HEK293T (cell line): ENCODE measurements at regions not wholly inside any gene's neighbourhood (a gene's known extent, or its start where the extent isn't known, plus 50 kb on each side); places are given as distances from the start of the nearest gene placed in this dataset.

ENCODE experiments used
- CTCF ChIA-PET: fragments of 350-600 bp; formaldehyde crosslinking; extraction: SDS; loops from one replicate; lab custom pipeline; 2021; ENCODE audit warnings: antibody characterized with exemption, inconsistent platforms; lab: Yijun Ruan, JAX
- POLR2A ChIA-PET: fragments of 350-600 bp; formaldehyde crosslinking; extraction: SDS; loops from one replicate; lab custom pipeline; 2020; ENCODE audit warnings: antibody characterized with exemption, inconsistent platforms; lab: Yijun Ruan, JAX
- DNase-seq: peaks from one replicate; pipeline ENCODE4 v3.0.0; 2012; ENCODE audit warnings: mixed read lengths; ENCODE audit errors: extremely low spot score
- ARNT ChIP-seq: fragments of 450-650 bp; IDR thresholded peaks from 2 replicates; pipeline ENCODE4 v1.6.1; 2017; ENCODE audit warnings: mild to moderate bottlenecking
- BHLHE40 ChIP-seq: fragments of 450-650 bp; IDR thresholded peaks from 2 replicates; pipeline ENCODE4 v1.6.1; 2016; ENCODE audit warnings: mild to moderate bottlenecking, moderate library complexity, borderline replicate concordance
- CTBP1 ChIP-seq: fragments of 450-650 bp; IDR thresholded peaks from 2 replicates; pipeline ENCODE4 v1.6.1; 2016; ENCODE audit warnings: borderline replicate concordance
- ELF4 ChIP-seq: fragments of 450-650 bp; IDR thresholded peaks from 2 replicates; pipeline ENCODE4 v1.6.1; 2017; ENCODE audit warnings: antibody characterized with exemption
- FOXA1 ChIP-seq: fragments of 450-650 bp; IDR thresholded peaks from 2 replicates; pipeline ENCODE4 v1.6.1; 2016; ENCODE audit warnings: mild to moderate bottlenecking
- FOXK2 ChIP-seq: fragments of 450-650 bp; IDR thresholded peaks from 2 replicates; pipeline ENCODE4 v1.6.1; 2016; ENCODE audit warnings: mild to moderate bottlenecking
- FOXM1 ChIP-seq: fragments of 450-650 bp; IDR thresholded peaks from 2 replicates; pipeline ENCODE4 v1.6.1; 2017; ENCODE audit warnings: mild to moderate bottlenecking, borderline replicate concordance
- HDGF ChIP-seq: fragments of 450-650 bp; IDR thresholded peaks from 2 replicates; pipeline ENCODE4 v1.6.1; 2017; ENCODE audit warnings: antibody characterized with exemption, borderline replicate concordance
- L3MBTL2 ChIP-seq: fragments of 450-650 bp; conservative IDR thresholded peaks from 2 replicates; pipeline ENCODE4 v1.6.1; 2016; ENCODE audit warnings: mild to moderate bottlenecking
- LEF1 ChIP-seq: fragments of 450-650 bp; IDR thresholded peaks from 2 replicates; pipeline ENCODE4 v1.6.1; 2017; ENCODE audit warnings: mild to moderate bottlenecking, borderline replicate concordance
- NFRKB ChIP-seq: fragments of 450-650 bp; IDR thresholded peaks from 2 replicates; pipeline ENCODE4 v1.6.1; 2016; ENCODE audit warnings: mild to moderate bottlenecking, moderate library complexity
- PKNOX1 ChIP-seq: fragments of 450-650 bp; IDR thresholded peaks from 2 replicates; pipeline ENCODE4 v1.6.1; 2016
- SP1 ChIP-seq: fragments of 450-650 bp; IDR thresholded peaks from 2 replicates; pipeline ENCODE4 v1.6.1; 2017
- SUZ12 ChIP-seq: fragments of 450-650 bp; IDR thresholded peaks from 2 replicates; pipeline ENCODE4 v1.6.1; 2016; ENCODE audit warnings: mild to moderate bottlenecking
- TARDBP ChIP-seq: fragments of 450-650 bp; IDR thresholded peaks from 2 replicates; pipeline ENCODE4 v1.6.1; 2016
- ZNF384 ChIP-seq: fragments of 450-650 bp; IDR thresholded peaks from 2 replicates; pipeline ENCODE4 v1.6.1; 2016

DNA sequence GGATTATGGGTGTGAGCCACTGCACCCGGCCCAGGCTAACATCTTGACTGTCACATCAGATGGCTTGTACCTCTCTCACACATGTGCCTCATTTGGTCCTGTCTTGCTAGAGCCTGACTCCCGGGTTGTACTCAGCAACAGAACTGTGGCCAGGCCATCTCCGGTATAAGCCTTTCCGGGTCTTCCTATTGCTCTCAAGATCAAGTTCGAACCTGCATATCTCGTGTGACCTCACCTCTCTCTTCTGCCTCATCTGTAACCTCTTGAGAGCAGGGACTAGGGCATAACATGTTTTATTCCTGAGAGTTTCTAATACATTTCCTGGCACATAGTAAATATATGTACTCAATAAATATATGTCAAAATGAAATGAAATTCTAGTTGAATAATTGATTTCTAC lies 114.0 kb downstream of the ACAA2 start:
- POLR2A ChIA-PET: no interaction called here
- no peak for DNase-seq
- CTCF ChIA-PET: no interaction called here
- TF ChIP-seq FOXM1 (no peak), L3MBTL2 (no peak), BHLHE40 (no peak), NFRKB (no peak), LEF1 (no peak), FOXK2 (no peak), PKNOX1 (no peak), SUZ12 (no peak), TARDBP (no peak), CTBP1 (no peak), SP1 (no peak)

DNA sequence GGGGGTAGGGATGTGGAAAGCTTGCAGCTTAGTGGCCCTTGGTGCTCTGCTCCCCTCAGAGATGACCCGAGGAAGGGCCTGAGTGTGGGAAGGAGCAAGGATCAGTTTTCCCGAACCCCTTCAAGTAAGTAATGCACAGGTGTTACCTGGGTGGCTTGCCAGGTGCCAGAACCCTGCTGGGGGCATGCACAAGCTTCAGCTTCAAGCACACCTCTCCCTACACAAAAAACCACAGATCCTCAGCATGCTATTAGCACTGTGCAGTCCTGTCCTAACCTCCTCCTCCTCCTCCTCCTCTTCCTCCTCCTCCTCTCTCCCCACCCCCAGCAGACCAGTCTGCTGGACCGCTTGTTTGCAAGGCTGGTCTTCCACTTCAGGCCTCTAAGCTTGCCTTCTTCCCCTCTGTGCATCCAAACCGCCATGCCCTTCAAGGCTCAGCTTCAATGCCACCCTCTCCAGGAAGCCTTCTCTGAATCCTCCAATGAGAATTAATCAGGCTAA lies 114.8 kb downstream of the ACAA2 start:
- DNase-seq: no peak
- POLR2A ChIA-PET: no interaction called here
- CTCF ChIA-PET: interaction anchor here (0.6 kb wide), 1 partner anchor 32 kb away, joined by 3 read pairs; no protein-coding TSS in a partner anchor
- TF ChIP-seq L3MBTL2: no peak
- TF ChIP-seq LEF1: no peak
- TF ChIP-seq FOXM1: no peak
- no peak for TF ChIP-seq HDGF
- TF ChIP-seq CTBP1: no peak
- no peak for TF ChIP-seq FOXK2
- TF ChIP-seq SP1: no peak
- TF ChIP-seq TARDBP: no peak
- no peak for TF ChIP-seq BHLHE40
- no peak for TF ChIP-seq ZNF384
- TF ChIP-seq FOXA1: no peak
- no peak for TF ChIP-seq SUZ12
- no peak for TF ChIP-seq NFRKB
- no peak for TF ChIP-seq ARNT
- TF ChIP-seq ELF4: no peak

DNA sequence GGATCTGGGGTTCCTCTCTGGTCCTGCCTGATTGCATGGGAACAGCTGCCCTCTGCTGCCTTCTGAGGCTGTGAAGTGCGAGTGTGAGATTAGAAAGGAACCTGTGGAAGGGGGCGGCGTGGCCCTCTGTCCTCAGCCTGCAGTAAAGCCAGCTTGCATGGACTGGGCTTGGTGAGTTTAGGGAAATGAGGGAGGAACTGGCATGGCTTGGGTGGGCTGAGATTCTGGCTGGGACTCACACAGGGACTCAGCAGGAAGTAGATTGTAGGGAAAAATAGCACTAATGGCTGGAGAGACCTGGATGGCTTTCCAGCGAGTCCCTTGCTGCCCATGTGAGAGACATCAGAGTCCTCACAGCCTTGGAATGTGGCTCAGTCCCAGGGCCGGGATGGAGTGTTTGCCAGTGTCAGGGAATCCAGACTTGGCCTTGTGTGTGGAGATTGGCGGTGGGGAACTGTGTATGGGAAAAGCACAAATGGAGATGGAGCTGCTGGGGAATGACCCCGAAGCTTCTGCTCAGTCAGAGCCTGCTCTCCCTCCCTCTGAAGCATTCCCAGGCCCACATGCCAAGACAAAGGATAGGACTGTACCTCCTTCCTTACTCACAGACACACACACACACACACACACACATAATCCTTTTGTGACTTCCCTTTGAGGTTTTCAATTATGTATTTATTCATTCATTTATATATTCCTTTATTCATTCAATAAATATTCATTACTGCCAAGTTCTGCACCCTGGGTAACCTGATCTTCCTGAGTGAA lies 115.4 kb downstream of the ACAA2 start:
- DNase-seq: no peak
- ChIA-PET POLR2A (no interaction called here), CTCF (interaction anchor here (0.6 kb wide), 1 partner anchor 32 kb away, joined by 3 read pairs; no protein-coding TSS in a partner anchor)
- TF ChIP-seq FOXM1 (no peak), CTBP1 (no peak), LEF1 (no peak), PKNOX1 (no peak), L3MBTL2 (no peak)

DNA sequence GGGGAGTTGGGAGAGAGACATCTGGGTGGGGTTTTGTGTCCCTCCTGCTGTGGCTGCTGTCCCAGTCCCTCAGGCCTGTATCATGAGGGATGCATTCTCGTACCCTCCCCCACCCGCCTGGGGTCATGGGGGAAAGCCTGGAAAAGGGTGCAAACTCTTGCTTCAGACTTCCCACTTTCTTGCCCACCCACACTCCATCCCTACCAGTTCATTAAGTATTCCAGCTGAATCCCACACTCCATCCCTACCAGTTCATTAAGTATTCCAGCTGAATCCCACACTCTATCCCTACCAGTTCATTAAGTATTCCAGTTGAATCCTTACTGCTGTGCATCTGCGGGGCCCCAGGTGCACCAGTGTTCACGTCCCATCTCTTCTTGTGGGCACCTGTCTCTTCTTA lies 116.3 kb downstream of the ACAA2 start:
- CTCF ChIA-PET: no interaction called here
- no peak for TF ChIP-seq SUZ12
- no peak for TF ChIP-seq NFRKB
- TF ChIP-seq LEF1: no peak
- TF ChIP-seq ARNT: no peak
- TF ChIP-seq L3MBTL2: no peak
- no peak for TF ChIP-seq FOXM1
- TF ChIP-seq TARDBP: no peak
- TF ChIP-seq CTBP1: no peak
- no peak for TF ChIP-seq HDGF
- TF ChIP-seq ELF4: no peak
- TF ChIP-seq SP1: no peak
- TF ChIP-seq PKNOX1: no peak
- TF ChIP-seq FOXK2: no peak
- TF ChIP-seq FOXA1: no peak
- TF ChIP-seq BHLHE40: no peak
- TF ChIP-seq ZNF384: no peak
- DNase-seq: no peak
- POLR2A ChIA-PET: no interaction called here

- TF ChIP-seq ARNT (no peak), ZNF384 (no peak)
- ChIA-PET POLR2A (no interaction called here), CTCF (interaction anchor here (0.7 kb wide), 1 partner anchor 18 kb away, joined by 3 read pairs; no protein-coding TSS in a partner anchor)
- no peak for DNase-seq
These were observed 118.9 kb downstream of the ACAA2 start for GRCh38 chr18:49694402-49694801.

GRCh38 chr18:49693717-49694005 lies 119.7 kb downstream of the ACAA2 start:
- POLR2A ChIA-PET: interaction anchor here (0.9 kb wide), 1 partner anchor 33 kb away, joined by 4 read pairs; no protein-coding TSS in a partner anchor
- CTCF ChIA-PET: no interaction called here
- DNase-seq: no peak
- TF ChIP-seq NFRKB (no peak), FOXM1 (no peak), SP1 (no peak), SUZ12 (no peak), L3MBTL2 (no peak), LEF1 (no peak), ARNT (no peak), BHLHE40 (no peak), CTBP1 (no peak), FOXK2 (no peak), TARDBP (no peak), ELF4 (no peak), PKNOX1 (no peak), FOXA1 (no peak), ZNF384 (no peak), HDGF (no peak)
